ENCODE measurements at regions not wholly inside any gene's neighbourhood (a gene's known extent, or its start where the extent isn't known, plus 50 kb on each side); places are given as distances from the start of the nearest gene placed in this dataset.

DNA sequence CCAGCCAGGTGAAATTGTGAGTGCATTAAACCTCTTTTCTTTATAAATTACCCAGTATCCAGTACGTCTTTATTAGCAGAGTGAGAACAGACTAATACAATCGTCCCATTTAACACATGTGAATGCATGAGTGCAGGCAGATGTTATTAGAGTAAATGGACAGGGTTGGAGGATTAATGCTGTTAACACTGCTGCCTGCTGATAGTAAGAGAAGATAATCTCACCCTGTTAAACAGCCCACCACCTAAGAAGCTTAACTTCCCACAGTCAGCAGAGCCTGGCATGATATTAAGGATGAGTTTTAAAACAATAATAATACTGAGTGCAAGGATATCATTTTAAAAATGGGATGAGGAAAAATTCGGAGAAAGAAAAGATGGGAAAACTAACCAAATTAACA is 181.4 kb upstream of the LHX8 start:
- ATAC-seq: no peak
- peaks cover 3% of the 10 kb centered on the region; the same call in 1 of the 3 replicates for H3K9me3 Mint-ChIP-seq

More for the DNA sequence above, 181.4 kb upstream of the LHX8 start:
- Histone ChIP-seq H3F3A (replicated peaks; ENCODE audit: low read depth) (no peaks in the 10 kb centered on the region), H4K20me1 (replicated peaks; ENCODE audit: insufficient read depth) (no peaks in the 10 kb centered on the region), H3K4me1 (ENCODE audit: insufficient read depth) (no peaks in the 10 kb centered on the region), H3K9me2 (ENCODE audit: insufficient read depth) (peaks cover 2% of the 10 kb centered on the region), H3K27me3 (ENCODE audit: insufficient read depth) (no peaks in the 10 kb centered on the region), H3K4me3 (no peak overlapping the region), H3K27ac (ENCODE audit: low read depth) (no peak overlapping the region), H3K36me3 (ENCODE audit: insufficient read depth) (no peaks in the 10 kb centered on the region), H3K79me2 (replicated peaks; ENCODE audit: insufficient read depth) (no peaks in the 10 kb centered on the region), H2AFZ (0 out of 2 replicates have a peak overlapping the region, but pooled peaks have one; percentile 10), H3K4me2 (no peak overlapping the region)
- peaks cover 3% of the 10 kb centered on the region; the same call in 2 of the 3 replicates for H3K36me3 Mint-ChIP-seq (ENCODE audit: low read depth)
- no peaks in the 10 kb centered on the region for H3K27me3 Mint-ChIP-seq (ENCODE audit: insufficient read depth, low read depth, poor library complexity)
- no peak for DNase-seq (ENCODE audit: low spot score)
- TF ChIP-seq, protein P1, sequence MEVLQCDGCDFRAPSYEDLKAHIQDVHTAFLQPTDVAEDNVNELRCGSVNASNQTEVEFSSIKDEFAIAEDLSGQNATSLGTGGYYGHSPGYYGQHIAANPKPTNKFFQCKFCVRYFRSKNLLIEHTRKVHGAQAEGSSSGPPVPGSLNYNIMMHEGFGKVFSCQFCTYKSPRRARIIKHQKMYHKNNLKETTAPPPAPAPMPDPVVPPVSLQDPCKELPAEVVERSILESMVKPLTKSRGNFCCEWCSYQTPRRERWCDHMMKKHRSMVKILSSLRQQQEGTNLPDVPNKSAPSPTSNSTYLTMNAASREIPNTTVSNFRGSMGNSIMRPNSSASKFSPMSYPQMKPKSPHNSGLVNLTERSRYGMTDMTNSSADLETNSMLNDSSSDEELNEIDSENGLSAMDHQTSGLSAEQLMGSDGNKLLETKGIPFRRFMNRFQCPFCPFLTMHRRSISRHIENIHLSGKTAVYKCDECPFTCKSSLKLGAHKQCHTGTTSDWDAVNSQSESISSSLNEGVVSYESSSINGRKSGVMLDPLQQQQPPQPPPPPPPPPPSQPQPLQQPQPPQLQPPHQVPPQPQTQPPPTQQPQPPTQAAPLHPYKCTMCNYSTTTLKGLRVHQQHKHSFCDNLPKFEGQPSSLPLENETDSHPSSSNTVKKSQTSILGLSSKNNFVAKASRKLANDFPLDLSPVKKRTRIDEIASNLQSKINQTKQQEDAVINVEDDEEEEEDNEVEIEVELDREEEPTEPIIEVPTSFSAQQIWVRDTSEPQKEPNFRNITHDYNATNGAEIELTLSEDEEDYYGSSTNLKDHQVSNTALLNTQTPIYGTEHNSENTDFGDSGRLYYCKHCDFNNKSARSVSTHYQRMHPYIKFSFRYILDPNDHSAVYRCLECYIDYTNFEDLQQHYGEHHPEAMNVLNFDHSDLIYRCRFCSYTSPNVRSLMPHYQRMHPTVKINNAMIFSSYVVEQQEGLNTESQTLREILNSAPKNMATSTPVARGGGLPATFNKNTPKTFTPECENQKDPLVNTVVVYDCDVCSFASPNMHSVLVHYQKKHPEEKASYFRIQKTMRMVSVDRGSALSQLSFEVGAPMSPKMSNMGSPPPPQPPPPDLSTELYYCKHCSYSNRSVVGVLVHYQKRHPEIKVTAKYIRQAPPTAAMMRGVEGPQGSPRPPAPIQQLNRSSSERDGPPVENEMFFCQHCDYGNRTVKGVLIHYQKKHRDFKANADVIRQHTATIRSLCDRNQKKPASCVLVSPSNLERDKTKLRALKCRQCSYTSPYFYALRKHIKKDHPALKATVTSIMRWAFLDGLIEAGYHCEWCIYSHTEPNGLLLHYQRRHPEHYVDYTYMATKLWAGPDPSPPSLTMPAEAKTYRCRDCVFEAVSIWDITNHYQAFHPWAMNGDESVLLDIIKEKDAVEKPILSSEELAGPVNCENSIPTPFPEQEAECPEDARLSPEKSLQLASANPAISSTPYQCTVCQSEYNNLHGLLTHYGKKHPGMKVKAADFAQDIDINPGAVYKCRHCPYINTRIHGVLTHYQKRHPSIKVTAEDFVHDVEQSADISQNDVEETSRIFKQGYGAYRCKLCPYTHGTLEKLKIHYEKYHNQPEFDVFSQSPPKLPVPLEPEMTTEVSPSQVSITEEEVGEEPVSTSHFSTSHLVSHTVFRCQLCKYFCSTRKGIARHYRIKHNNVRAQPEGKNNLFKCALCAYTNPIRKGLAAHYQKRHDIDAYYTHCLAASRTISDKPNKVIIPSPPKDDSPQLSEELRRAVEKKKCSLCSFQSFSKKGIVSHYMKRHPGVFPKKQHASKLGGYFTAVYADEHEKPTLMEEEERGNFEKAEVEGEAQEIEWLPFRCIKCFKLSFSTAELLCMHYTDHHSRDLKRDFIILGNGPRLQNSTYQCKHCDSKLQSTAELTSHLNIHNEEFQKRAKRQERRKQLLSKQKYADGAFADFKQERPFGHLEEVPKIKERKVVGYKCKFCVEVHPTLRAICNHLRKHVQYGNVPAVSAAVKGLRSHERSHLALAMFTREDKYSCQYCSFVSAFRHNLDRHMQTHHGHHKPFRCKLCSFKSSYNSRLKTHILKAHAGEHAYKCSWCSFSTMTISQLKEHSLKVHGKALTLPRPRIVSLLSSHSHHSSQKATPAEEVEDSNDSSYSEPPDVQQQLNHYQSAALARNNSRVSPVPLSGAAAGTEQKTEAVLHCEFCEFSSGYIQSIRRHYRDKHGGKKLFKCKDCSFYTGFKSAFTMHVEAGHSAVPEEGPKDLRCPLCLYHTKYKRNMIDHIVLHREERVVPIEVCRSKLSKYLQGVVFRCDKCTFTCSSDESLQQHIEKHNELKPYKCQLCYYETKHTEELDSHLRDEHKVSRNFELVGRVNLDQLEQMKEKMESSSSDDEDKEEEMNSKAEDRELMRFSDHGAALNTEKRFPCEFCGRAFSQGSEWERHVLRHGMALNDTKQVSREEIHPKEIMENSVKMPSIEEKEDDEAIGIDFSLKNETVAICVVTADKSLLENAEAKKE (CRISPR knock-in tag; IDR thresholded peaks at IDR 0.05): no peak
- TF ChIP-seq, protein P2, sequence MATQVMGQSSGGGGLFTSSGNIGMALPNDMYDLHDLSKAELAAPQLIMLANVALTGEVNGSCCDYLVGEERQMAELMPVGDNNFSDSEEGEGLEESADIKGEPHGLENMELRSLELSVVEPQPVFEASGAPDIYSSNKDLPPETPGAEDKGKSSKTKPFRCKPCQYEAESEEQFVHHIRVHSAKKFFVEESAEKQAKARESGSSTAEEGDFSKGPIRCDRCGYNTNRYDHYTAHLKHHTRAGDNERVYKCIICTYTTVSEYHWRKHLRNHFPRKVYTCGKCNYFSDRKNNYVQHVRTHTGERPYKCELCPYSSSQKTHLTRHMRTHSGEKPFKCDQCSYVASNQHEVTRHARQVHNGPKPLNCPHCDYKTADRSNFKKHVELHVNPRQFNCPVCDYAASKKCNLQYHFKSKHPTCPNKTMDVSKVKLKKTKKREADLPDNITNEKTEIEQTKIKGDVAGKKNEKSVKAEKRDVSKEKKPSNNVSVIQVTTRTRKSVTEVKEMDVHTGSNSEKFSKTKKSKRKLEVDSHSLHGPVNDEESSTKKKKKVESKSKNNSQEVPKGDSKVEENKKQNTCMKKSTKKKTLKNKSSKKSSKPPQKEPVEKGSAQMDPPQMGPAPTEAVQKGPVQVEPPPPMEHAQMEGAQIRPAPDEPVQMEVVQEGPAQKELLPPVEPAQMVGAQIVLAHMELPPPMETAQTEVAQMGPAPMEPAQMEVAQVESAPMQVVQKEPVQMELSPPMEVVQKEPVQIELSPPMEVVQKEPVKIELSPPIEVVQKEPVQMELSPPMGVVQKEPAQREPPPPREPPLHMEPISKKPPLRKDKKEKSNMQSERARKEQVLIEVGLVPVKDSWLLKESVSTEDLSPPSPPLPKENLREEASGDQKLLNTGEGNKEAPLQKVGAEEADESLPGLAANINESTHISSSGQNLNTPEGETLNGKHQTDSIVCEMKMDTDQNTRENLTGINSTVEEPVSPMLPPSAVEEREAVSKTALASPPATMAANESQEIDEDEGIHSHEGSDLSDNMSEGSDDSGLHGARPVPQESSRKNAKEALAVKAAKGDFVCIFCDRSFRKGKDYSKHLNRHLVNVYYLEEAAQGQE (IDR thresholded peaks at IDR 0.05; ENCODE audit: unreplicated experiment): no peak
- TF ChIP-seq EZH2 (IDR thresholded peaks at IDR 0.05; ENCODE audit: low read depth, unreplicated experiment): no peak
- TF ChIP-seq, protein P3, sequence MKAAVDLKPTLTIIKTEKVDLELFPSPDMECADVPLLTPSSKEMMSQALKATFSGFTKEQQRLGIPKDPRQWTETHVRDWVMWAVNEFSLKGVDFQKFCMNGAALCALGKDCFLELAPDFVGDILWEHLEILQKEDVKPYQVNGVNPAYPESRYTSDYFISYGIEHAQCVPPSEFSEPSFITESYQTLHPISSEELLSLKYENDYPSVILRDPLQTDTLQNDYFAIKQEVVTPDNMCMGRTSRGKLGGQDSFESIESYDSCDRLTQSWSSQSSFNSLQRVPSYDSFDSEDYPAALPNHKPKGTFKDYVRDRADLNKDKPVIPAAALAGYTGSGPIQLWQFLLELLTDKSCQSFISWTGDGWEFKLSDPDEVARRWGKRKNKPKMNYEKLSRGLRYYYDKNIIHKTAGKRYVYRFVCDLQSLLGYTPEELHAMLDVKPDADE (IDR thresholded peaks at IDR 0.05): no peak
- no peak for TF ChIP-seq JUNB (IDR thresholded peaks at IDR 0.05; ENCODE audit: unreplicated experiment)
- TF ChIP-seq NANOG (IDR thresholded peaks at IDR 0.05; ENCODE audit: borderline replicate concordance): no peak
- no peak for TF ChIP-seq ZNF331 (CRISPR knock-in tag; IDR thresholded peaks at IDR 0.05; ENCODE audit: low read depth)
- H3K27ac Mint-ChIP-seq: no peak overlapping the region
- H3K4me1 Mint-ChIP-seq: no peaks in the 10 kb centered on the region
- H3K4me3 Mint-ChIP-seq: no peak overlapping the region
